ENCODE measurements at regions not wholly inside any gene's neighbourhood (a gene's known extent, or its start where the extent isn't known, plus 50 kb on each side); places are given as distances from the start of the nearest gene placed in this dataset.
A peak's percentile ranks its signal among the peaks of the same experiment; 100 is the strongest.

DNA sequence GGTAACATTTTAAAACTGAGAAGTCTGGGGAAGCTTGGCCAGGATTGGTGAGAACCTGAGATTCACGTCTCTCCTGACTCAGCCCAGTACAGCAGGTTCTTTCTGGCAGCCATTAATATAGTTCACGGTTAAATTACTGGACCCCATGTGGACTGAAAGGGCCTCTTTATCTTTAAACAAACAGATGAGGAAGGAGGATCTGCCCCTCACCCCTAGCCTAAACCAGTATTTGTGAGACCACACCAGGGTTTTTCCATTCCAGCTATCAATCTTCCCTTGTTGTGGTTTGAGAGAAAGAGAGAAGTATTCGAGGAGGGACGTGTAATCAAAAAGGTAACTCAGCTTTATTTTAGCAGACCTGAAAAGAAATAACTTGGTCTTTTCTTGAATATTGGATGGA lies 137.1 kb downstream of the PROX1 start:
- Histone ChIP-seq H3K4me1 (ENCODE audit: control insufficient read depth in 1 of 2, insufficient read depth in 2 of 2, low read depth in 1 of 2, low read length in 1 of 2) (peaks cover 0 to 10% of the 10 kb centered on the region in 2 experiments; a peak in 2 of 4 replicates), H3F3A (replicated peaks; ENCODE audit: insufficient read depth) (no peaks in the 10 kb centered on the region), H3K27ac (ENCODE audit: low read depth in 2 of 2, low read length in 1 of 2) (peak overlapping the region in 1 of 2 experiments; percentile 47; a peak in 2 of 4 replicates), H2AFZ (ENCODE audit: low read depth) (no peak overlapping the region), H3K36me3 (replicated peaks in 1 of 2; ENCODE audit: control insufficient read depth in 1 of 2, insufficient read depth in 2 of 2, low read length in 1 of 2) (no peaks in the 10 kb centered on the region), H3K4me3 (ENCODE audit: low read depth in 2 of 2, low read length in 1 of 2) (no peak overlapping the region), H3K4me2 (no peak overlapping the region), H3K9me3 (no peaks in the 10 kb centered on the region), H3K9ac (no peak overlapping the region), H3K79me2 (ENCODE audit: insufficient read depth) (no peaks in the 10 kb centered on the region), H3K9me2 (no peaks in the 10 kb centered on the region), H3K27me3 (ENCODE audit: insufficient read depth) (no peaks in the 10 kb centered on the region), H4K20me1 (ENCODE audit: insufficient read depth) (no peaks in the 10 kb centered on the region)
- ChIA-PET CTCF (interaction anchor here (0.9 to 2.0 kb wide), 9 partner anchors 16 to 989 kb away, joined by 3 to 6 read pairs (median 3); no protein-coding TSS in a partner anchor), POLR2A (no interaction called here)
- no peak for DNase-seq
- no peak for TF ChIP-seq FOXJ3 (CRISPR knock-in tag; IDR thresholded peaks at IDR 0.05)
- TF ChIP-seq EP300 (IDR thresholded peaks at IDR 0.05; ENCODE audit: borderline replicate concordance in 1 of 2, low read depth in 1 of 2, low read length in 1 of 2) = no peak
- no peak for TF ChIP-seq FOSL2 (IDR thresholded peaks at IDR 0.05; ENCODE audit: borderline replicate concordance, low read depth)
- TF ChIP-seq RAD21 (IDR thresholded peaks at IDR 0.05; ENCODE audit: low read length) = no peak
- no peak for TF ChIP-seq SIN3A (IDR thresholded peaks at IDR 0.05; ENCODE audit: borderline replicate concordance, low read depth, low read length)
- TF ChIP-seq, protein P1, sequence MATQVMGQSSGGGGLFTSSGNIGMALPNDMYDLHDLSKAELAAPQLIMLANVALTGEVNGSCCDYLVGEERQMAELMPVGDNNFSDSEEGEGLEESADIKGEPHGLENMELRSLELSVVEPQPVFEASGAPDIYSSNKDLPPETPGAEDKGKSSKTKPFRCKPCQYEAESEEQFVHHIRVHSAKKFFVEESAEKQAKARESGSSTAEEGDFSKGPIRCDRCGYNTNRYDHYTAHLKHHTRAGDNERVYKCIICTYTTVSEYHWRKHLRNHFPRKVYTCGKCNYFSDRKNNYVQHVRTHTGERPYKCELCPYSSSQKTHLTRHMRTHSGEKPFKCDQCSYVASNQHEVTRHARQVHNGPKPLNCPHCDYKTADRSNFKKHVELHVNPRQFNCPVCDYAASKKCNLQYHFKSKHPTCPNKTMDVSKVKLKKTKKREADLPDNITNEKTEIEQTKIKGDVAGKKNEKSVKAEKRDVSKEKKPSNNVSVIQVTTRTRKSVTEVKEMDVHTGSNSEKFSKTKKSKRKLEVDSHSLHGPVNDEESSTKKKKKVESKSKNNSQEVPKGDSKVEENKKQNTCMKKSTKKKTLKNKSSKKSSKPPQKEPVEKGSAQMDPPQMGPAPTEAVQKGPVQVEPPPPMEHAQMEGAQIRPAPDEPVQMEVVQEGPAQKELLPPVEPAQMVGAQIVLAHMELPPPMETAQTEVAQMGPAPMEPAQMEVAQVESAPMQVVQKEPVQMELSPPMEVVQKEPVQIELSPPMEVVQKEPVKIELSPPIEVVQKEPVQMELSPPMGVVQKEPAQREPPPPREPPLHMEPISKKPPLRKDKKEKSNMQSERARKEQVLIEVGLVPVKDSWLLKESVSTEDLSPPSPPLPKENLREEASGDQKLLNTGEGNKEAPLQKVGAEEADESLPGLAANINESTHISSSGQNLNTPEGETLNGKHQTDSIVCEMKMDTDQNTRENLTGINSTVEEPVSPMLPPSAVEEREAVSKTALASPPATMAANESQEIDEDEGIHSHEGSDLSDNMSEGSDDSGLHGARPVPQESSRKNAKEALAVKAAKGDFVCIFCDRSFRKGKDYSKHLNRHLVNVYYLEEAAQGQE (IDR thresholded peaks at IDR 0.05; ENCODE audit: low read depth, low read length) = no peak
- TF ChIP-seq, protein P2, sequence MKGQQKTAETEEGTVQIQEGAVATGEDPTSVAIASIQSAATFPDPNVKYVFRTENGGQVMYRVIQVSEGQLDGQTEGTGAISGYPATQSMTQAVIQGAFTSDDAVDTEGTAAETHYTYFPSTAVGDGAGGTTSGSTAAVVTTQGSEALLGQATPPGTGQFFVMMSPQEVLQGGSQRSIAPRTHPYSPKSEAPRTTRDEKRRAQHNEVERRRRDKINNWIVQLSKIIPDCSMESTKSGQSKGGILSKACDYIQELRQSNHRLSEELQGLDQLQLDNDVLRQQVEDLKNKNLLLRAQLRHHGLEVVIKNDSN (IDR thresholded peaks at IDR 0.05; ENCODE audit: borderline replicate concordance, low read depth) = no peak
- TF ChIP-seq TAF1 (IDR thresholded peaks at IDR 0.05; ENCODE audit: borderline replicate concordance, low read depth, low read length) = no peak
- TF ChIP-seq FOXM1 (IDR thresholded peaks at IDR 0.05; ENCODE audit: low read depth) = no peak
- no peak for TF ChIP-seq RXRA (IDR thresholded peaks at IDR 0.05; ENCODE audit: borderline replicate concordance, low read depth)
- TF ChIP-seq, protein P3, sequence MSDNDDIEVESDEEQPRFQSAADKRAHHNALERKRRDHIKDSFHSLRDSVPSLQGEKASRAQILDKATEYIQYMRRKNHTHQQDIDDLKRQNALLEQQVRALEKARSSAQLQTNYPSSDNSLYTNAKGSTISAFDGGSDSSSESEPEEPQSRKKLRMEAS (IDR thresholded peaks at IDR 0.05; ENCODE audit: low read depth) = no peak
- WGBS (ENCODE audit: low lambda C conversion rate) = 77% methylated on average over 4 of the region's 4 CpGs

DNA sequence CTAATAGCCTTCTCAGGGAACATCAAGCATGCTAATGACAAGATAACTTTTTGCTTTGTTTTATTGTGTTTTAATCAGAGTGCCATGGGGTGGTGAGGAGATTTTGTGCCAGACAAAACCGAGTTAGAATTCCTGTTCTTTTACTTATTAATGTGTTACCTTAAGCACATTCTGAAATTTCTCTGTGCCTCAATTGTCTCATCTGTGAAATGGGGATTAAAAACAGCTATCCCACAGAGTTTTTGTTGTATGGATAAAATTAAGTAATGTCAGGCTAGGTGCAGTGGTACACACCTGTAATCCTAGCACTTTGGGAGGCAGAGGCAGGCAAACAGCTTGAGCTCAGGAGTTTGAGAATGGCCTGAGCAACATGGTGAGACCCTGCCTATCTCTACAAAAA lies 138.0 kb downstream of the PROX1 start:
- H4K20me1 ChIP-seq (ENCODE audit: insufficient read depth) = no peaks in the 10 kb centered on the region
- no peaks in the 10 kb centered on the region for H3K9me3 ChIP-seq
- peaks cover 0 to 10% of the 10 kb centered on the region in 2 experiments; a peak in 2 of 4 replicates for H3K4me1 ChIP-seq (ENCODE audit: control insufficient read depth in 1 of 2, insufficient read depth in 2 of 2, low read depth in 1 of 2, low read length in 1 of 2)
- no peaks in the 10 kb centered on the region for H3K27me3 ChIP-seq (ENCODE audit: insufficient read depth)
- H3K9ac ChIP-seq = no peak overlapping the region
- POLR2A ChIA-PET = no interaction called here
- H3K4me2 ChIP-seq = no peak overlapping the region
- H3K36me3 ChIP-seq (replicated peaks in 1 of 2; ENCODE audit: control insufficient read depth in 1 of 2, insufficient read depth in 2 of 2, low read length in 1 of 2) = no peaks in the 10 kb centered on the region
- CTCF ChIA-PET = interaction anchor here (0.9 to 2.0 kb wide), 8 partner anchors 10 to 881 kb away, joined by 3 to 6 read pairs (median 3); no protein-coding TSS in a partner anchor
- no peaks in the 10 kb centered on the region for H3F3A ChIP-seq (replicated peaks; ENCODE audit: insufficient read depth)
- TF ChIP-seq SMC3 (IDR thresholded peaks at IDR 0.05; ENCODE audit: low read depth, low read length) (no peak), EZH2phosphoT487 (IDR thresholded peaks at IDR 0.05; ENCODE audit: borderline replicate concordance, low read depth) (no peak), RCOR1 (IDR thresholded peaks at IDR 0.05; ENCODE audit: low read length) (no peak), GATA2 (CRISPR knock-in tag; IDR thresholded peaks at IDR 0.05) (no peak)
- no peak overlapping the region for H2AFZ ChIP-seq (ENCODE audit: low read depth)
- H3K79me2 ChIP-seq (ENCODE audit: insufficient read depth) = no peaks in the 10 kb centered on the region
- H3K27ac ChIP-seq (ENCODE audit: low read depth in 2 of 2, low read length in 1 of 2) = no peak overlapping the region
- H3K4me3 ChIP-seq (ENCODE audit: low read depth in 2 of 2, low read length in 1 of 2) = no peak overlapping the region
- no peak for DNase-seq
- no peaks in the 10 kb centered on the region for H3K9me2 ChIP-seq
- WGBS (ENCODE audit: low lambda C conversion rate) = 7% methylated on average over 1 of the region's 1 CpG
